MM.1S (cell line): ENCODE measurements at regions not wholly inside any gene's neighbourhood (a gene's known extent, or its start where the extent isn't known, plus 50 kb on each side); places are given as distances from the start of the nearest gene placed in this dataset.

Source experiments
- EZH2 ChIP-seq: fragments of 300-600 bp; sonication (generic); optimal IDR thresholded peaks from 2 replicates; pipeline ENCODE3; 2017; ENCODE audit warnings: low read depth, mild to moderate bottlenecking, antibody characterized with exemption, low read length, mixed read lengths
- EZH2phosphoT487 ChIP-seq: fragments of 300-600 bp; sonication (generic); IDR thresholded peaks from 2 replicates; pipeline ENCODE4 v1.6.1; 2018; ENCODE audit warnings: antibody characterized with exemption, low read length
- TF ChIP-seq, protein P1 (sequence below): fragments of 300-600 bp; sonication (generic); IDR thresholded peaks from 2 replicates; pipeline ENCODE4 v1.5.1; 2016; ENCODE audit warnings: antibody characterized with exemption, low read length, mixed read lengths

DNA sequence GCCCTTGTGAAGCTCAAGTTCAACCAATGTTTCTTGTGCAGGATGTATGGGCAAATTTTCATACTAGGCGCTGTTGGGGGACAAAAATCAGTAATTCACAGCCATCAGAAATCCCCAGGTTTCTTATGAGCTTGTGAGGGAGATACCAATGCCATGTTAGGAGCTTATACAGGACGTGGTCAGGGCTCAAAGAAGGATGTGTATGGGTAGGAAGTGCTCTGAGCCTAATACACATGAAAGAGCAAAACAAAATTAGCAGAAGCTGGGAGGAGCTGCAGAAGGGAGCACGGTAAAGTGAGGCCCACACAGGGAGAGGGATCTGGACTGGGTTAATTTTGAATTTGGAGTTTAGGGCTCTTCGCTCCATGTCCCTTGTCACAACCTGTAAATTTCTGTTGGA, 114.6 kb upstream of the MAP3K1 start:
- TF ChIP-seq, protein P1, sequence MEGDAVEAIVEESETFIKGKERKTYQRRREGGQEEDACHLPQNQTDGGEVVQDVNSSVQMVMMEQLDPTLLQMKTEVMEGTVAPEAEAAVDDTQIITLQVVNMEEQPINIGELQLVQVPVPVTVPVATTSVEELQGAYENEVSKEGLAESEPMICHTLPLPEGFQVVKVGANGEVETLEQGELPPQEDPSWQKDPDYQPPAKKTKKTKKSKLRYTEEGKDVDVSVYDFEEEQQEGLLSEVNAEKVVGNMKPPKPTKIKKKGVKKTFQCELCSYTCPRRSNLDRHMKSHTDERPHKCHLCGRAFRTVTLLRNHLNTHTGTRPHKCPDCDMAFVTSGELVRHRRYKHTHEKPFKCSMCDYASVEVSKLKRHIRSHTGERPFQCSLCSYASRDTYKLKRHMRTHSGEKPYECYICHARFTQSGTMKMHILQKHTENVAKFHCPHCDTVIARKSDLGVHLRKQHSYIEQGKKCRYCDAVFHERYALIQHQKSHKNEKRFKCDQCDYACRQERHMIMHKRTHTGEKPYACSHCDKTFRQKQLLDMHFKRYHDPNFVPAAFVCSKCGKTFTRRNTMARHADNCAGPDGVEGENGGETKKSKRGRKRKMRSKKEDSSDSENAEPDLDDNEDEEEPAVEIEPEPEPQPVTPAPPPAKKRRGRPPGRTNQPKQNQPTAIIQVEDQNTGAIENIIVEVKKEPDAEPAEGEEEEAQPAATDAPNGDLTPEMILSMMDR: no peak
- TF ChIP-seq EZH2 (no peak), EZH2phosphoT487 (no peak)
